ENCODE measurements at regions not wholly inside any gene's neighbourhood (a gene's known extent, or its start where the extent isn't known, plus 50 kb on each side); places are given as distances from the start of the nearest gene placed in this dataset.
"Not testable (repeated sequence)": the region's sequence is repeated elsewhere in the genome, so short reads cannot be mapped to it uniquely, and the experiment has no call there.

DNA sequence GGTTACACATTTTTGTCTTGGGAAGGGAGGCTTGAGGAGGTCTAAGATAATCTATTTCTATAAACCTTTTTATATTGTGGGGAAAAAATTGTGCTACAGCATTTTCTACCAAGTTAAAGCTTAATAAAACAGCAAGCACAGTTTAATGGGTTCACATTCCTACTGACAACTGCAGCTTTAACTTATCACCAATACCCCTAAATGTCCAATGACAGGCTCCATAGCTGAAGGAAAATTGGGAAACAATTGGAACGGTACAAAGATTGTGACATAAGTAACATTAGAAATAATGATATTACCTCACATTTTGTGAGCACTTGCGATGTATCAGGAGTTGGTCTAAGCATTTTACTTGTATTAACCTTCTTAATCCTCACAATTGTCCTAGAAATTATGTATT is 79.5 kb upstream of the HAPLN1 start:
- Histone ChIP-seq H2AFZ (ENCODE audit: low read depth, low read length) (no peak overlapping the region), H3K9ac (ENCODE audit: insufficient read depth in 1 of 2, low read depth in 2 of 2, low read length in 2 of 2) (no peak overlapping the region), H3K27ac (ENCODE audit: extremely low read depth, low read depth, low read length) (no peak overlapping the region), H3K36me3 (ENCODE audit: control insufficient read depth, insufficient read depth, low read length) (no peaks in the 10 kb centered on the region), H3K9me3 (replicated peaks; ENCODE audit: control insufficient read depth, insufficient read depth, low read depth, low read length) (no peaks in the 10 kb centered on the region), H3K9me1 (ENCODE audit: control insufficient read depth, insufficient read depth, low read length) (no peaks in the 10 kb centered on the region), H3K4me3 (no peak overlapping the region), H3K4me2 (ENCODE audit: insufficient read depth, low read length) (no peak overlapping the region), H3K4me1 (replicated peaks in 1 of 2; ENCODE audit: control insufficient read depth in 2 of 2, insufficient read depth in 2 of 2, low read length in 2 of 2) (no peaks in the 10 kb centered on the region), H4K20me1 (replicated peaks; ENCODE audit: control insufficient read depth, insufficient read depth, low read length) (no peaks in the 10 kb centered on the region), H3K79me2 (ENCODE audit: control insufficient read depth, insufficient read depth, low read length) (no peaks in the 10 kb centered on the region), H3K27me3 (ENCODE audit: control insufficient read depth in 2 of 2, insufficient read depth in 2 of 2, low read length in 2 of 2) (no peaks in the 10 kb centered on the region)
- TF ChIP-seq, protein P1, sequence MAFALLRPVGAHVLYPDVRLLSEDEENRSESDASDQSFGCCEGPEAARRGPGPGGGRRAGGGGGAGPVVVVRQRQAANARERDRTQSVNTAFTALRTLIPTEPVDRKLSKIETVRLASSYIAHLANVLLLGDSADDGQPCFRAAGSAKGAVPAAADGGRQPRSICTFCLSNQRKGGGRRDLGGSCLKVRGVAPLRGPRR (CRISPR knock-in tag; IDR thresholded peaks at IDR 0.05) = no peak
- no peak for TF ChIP-seq XRCC4 (IDR thresholded peaks at IDR 0.05; ENCODE audit: extremely low read depth, insufficient read depth, insufficient read length)
- no peak for FAIRE-seq
- in situ Hi-C loops (cut with MboI) = no loop called here
- BruUV-seq (replicated peaks) = no TSS peak
- no peak for ATAC-seq
- POLR2A ChIA-PET = no interaction called here
- intact Hi-C loops (cut with micrococcal nuclease) = no loop called here
- 0% methylated on average over 2 of the region's 2 CpGs for WGBS (ENCODE audit: insufficient coverage, low coverage, missing lambda C conversion rate)
- CTCF ChIA-PET (ENCODE audit: low intra/inter-chr PET ratio) = no interaction called here
- no peak for DNase-seq (ENCODE audit: extremely low read depth in 1 of 4, low spot score in 3 of 4)

DNA sequence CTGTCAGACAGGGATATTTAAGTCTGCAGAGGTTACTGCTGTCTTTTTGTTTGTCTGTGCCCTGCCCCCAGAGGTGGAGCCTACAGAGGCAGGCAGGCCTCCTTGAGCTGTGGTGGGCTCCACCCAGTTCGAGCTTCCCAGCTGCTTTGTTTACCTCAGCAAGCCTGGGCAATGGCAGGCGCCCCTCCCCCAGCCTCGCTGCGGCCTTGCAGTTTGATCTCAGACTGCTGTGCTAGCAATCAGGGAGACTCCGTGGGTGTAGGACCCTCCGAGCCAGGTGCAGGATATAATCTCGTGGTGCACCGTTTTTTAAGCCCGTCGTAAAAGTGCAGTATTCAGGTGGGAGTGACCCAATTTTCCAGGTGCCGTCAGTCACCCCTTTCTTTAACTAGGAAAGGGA is 78.4 kb upstream of the HAPLN1 start:
- H3K4me2 ChIP-seq (ENCODE audit: insufficient read depth, low read length) = not testable (repeated sequence)

More for the DNA sequence above, 78.4 kb upstream of the HAPLN1 start:
- H4K20me1 ChIP-seq (replicated peaks; ENCODE audit: control insufficient read depth, insufficient read depth, low read length); FAIRE-seq; BruUV-seq (replicated peaks); DNase-seq (ENCODE audit: extremely low read depth in 1 of 4, low spot score in 3 of 4); H3K9me1 ChIP-seq (ENCODE audit: control insufficient read depth, insufficient read depth, low read length); H3K27ac ChIP-seq (ENCODE audit: extremely low read depth, low read depth, low read length); in situ Hi-C loops (cut with MboI); intact Hi-C loops (cut with micrococcal nuclease); H3K36me3 ChIP-seq (ENCODE audit: control insufficient read depth, insufficient read depth, low read length); H2AFZ ChIP-seq (ENCODE audit: low read depth, low read length); H3K9me3 ChIP-seq (replicated peaks; ENCODE audit: control insufficient read depth, insufficient read depth, low read depth, low read length); H3K9ac ChIP-seq (ENCODE audit: insufficient read depth in 1 of 2, low read depth in 2 of 2, low read length in 2 of 2); H3K27me3 ChIP-seq (ENCODE audit: control insufficient read depth in 2 of 2, insufficient read depth in 2 of 2, low read length in 2 of 2); H3K79me2 ChIP-seq (ENCODE audit: control insufficient read depth, insufficient read depth, low read length); ATAC-seq; H3K4me3 ChIP-seq; H3K4me1 ChIP-seq (replicated peaks in 1 of 2; ENCODE audit: control insufficient read depth in 2 of 2, insufficient read depth in 2 of 2, low read length in 2 of 2); POLR2A ChIA-PET; CTCF ChIA-PET (ENCODE audit: low intra/inter-chr PET ratio): not testable (repeated sequence)
- 0% methylated on average over 8 of the region's 11 CpGs for WGBS (ENCODE audit: insufficient coverage, low coverage, missing lambda C conversion rate)
